Colonic mucosa (tissue), 4 donors: ENCODE measurements at regions not wholly inside any gene's neighbourhood (a gene's known extent, or its start where the extent isn't known, plus 50 kb on each side); places are given as distances from the start of the nearest gene placed in this dataset.

Experiments used
- DNase-seq: peaks from one replicate; pipeline ENCODE4 v3.0.0-alpha.2; 2020
- H3K27ac ChIP-seq: fragments of 200-600 bp; one replicate; pipeline ENCODE4 v1.8.0; 2021
- H3K27me3 ChIP-seq: fragments of 200-600 bp; one replicate; pipeline ENCODE4 v1.8.0; 2021
- H3K36me3 ChIP-seq: fragments of 200-600 bp; one replicate; pipeline ENCODE4 v1.8.0; 2021
- H3K4me1 ChIP-seq: fragments of 200-600 bp; one replicate; pipeline ENCODE4 v1.8.0; 2021; ENCODE audit warnings: mild to moderate bottlenecking
- H3K4me3 ChIP-seq: fragments of 200-600 bp; one replicate; pipeline ENCODE4 v1.8.0; 2021
- H3K9ac ChIP-seq, 2 donors: one replicate each; pipeline ENCODE4 v1.7.0; 2013; ENCODE audit warnings: control low read depth in 2 of 2, low read depth in 2 of 2, low read length in 2 of 2
- H3K9me3 ChIP-seq: fragments of 200-600 bp; one replicate; pipeline ENCODE4 v1.8.0; 2021
- CTCF ChIP-seq: fragments of 200-600 bp; IDR thresholded peaks from one replicate; pipeline ENCODE4 v1.8.0; 2022; ENCODE audit warnings: antibody characterized with exemption, mild to moderate bottlenecking
- intact Hi-C: fragments of 100-400 bp; cut with DNase I; formaldehyde crosslinking; loops from one replicate; pipeline ENCODE4 v1.14.1; 2022
- donor health status: healthy.
- donor health status: DM: no; HTN: no; CAD: no.
- donor health status: DM: no; HTN: no; CAD: no.

- Histone ChIP-seq H3K27me3 (no peaks in the 10 kb centered on the region), H3K9me3 (no peaks in the 10 kb centered on the region), H3K27ac (no peak overlapping the region), H3K9ac (no peak overlapping the region), H3K4me1 (no peaks in the 10 kb centered on the region), H3K36me3 (no peaks in the 10 kb centered on the region), H3K4me3 (no peak overlapping the region)
- no peak for TF ChIP-seq CTCF
- DNase-seq = no peak
- intact Hi-C loops = no loop called here
These were observed 515.3 kb upstream of the PSMD7 start for GRCh38 chr16:73781297-73781696.

- intact Hi-C loops = no loop called here
These were observed 517.7 kb upstream of the PSMD7 start for GRCh38 chr16:73778887-73779286.

GRCh38 chr16:73775841-73776388 is 520.7 kb upstream of the PSMD7 start:
- H3K27ac ChIP-seq = no peak overlapping the region
- no peak for TF ChIP-seq CTCF
- no peaks in the 10 kb centered on the region for H3K9me3 ChIP-seq
- H3K36me3 ChIP-seq = no peaks in the 10 kb centered on the region
- H3K27me3 ChIP-seq = no peaks in the 10 kb centered on the region
- H3K4me3 ChIP-seq = no peak overlapping the region
- intact Hi-C loops = no loop called here
- no peak overlapping the region for H3K9ac ChIP-seq
- DNase-seq = no peak
- no peaks in the 10 kb centered on the region for H3K4me1 ChIP-seq

More at GRCh38 chr16:73778887-73779286, 517.7 kb upstream of the PSMD7 start:
- H3K9me3 ChIP-seq = no peaks in the 10 kb centered on the region
- DNase-seq = no peak
- no peak overlapping the region for H3K4me3 ChIP-seq
- no peaks in the 10 kb centered on the region for H3K4me1 ChIP-seq
- no peaks in the 10 kb centered on the region for H3K27me3 ChIP-seq
- TF ChIP-seq CTCF = no peak
- H3K27ac ChIP-seq = no peak overlapping the region
- no peaks in the 10 kb centered on the region for H3K36me3 ChIP-seq
- H3K9ac ChIP-seq = no peak overlapping the region

- H3K9me3 ChIP-seq = no peaks in the 10 kb centered on the region
- TF ChIP-seq CTCF = no peak
- H3K27ac ChIP-seq = no peak overlapping the region
These were observed 525.2 kb upstream of the PSMD7 start for GRCh38 chr16:73771196-73772064.

GRCh38 chr16:73768786-73769203 is 527.8 kb upstream of the PSMD7 start:
- H3K9me3 ChIP-seq = no peaks in the 10 kb centered on the region
- H3K27me3 ChIP-seq = no peaks in the 10 kb centered on the region
- no peak for TF ChIP-seq CTCF
- no peaks in the 10 kb centered on the region for H3K4me1 ChIP-seq
- H3K36me3 ChIP-seq = no peaks in the 10 kb centered on the region
- DNase-seq = no peak
- no peak overlapping the region for H3K4me3 ChIP-seq
- H3K27ac ChIP-seq = no peak overlapping the region
- intact Hi-C loops = no loop called here
- H3K9ac ChIP-seq = no peak overlapping the region

More at GRCh38 chr16:73771196-73772064, 525.2 kb upstream of the PSMD7 start:
- no peak for DNase-seq
- Histone ChIP-seq H3K36me3 (no peaks in the 10 kb centered on the region), H3K27me3 (no peaks in the 10 kb centered on the region), H3K4me1 (no peaks in the 10 kb centered on the region), H3K4me3 (no peak overlapping the region), H3K9ac (no peak overlapping the region)
- intact Hi-C loops = no loop called here
